WTC11 (cell line): ENCODE measurements at regions not wholly inside any gene's neighbourhood (a gene's known extent, or its start where the extent isn't known, plus 50 kb on each side); places are given as distances from the start of the nearest gene placed in this dataset.

ENCODE experiments used
- ATAC-seq: fragments of 200-7000 bp; cut with Tn5 transposase; 2 replicates; pipeline ENCODE4 v1.10.0; 2021; ENCODE audit warnings: mild to moderate bottlenecking, moderate library complexity
- CTCF ChIA-PET: fragments of 300-600 bp; sonication (Branson Sonifier 250); formaldehyde crosslinking; loops from one replicate; lab custom pipeline; 2021; ENCODE audit warnings: antibody characterized with exemption; lab: Charles Lee
- POLR2A ChIA-PET: fragments of 350-600 bp; sonication (Branson Sonifier 250); formaldehyde crosslinking; loops from one replicate; lab custom pipeline; 2021; ENCODE audit warnings: antibody characterized with exemption; lab: Charles Lee
- DNase-seq: peaks from one replicate; pipeline ENCODE4 v3.0.0; 2021; ENCODE audit warnings: low spot score
- H3K27ac Mint-ChIP-seq: 2 replicates; pipeline ENCODE4 v1.8.0; 2021; ENCODE audit warnings: mixed read lengths
- H3K27me3 Mint-ChIP-seq: 2 replicates; pipeline ENCODE4 v1.8.0; 2021; ENCODE audit warnings: low read depth, mild to moderate bottlenecking, moderate library complexity, mixed read lengths
- H3K36me3 Mint-ChIP-seq: 2 replicates; pipeline ENCODE4 v1.8.0; 2021; ENCODE audit warnings: mixed read lengths
- H3K4me1 Mint-ChIP-seq: 2 replicates; pipeline ENCODE4 v1.8.0; 2022; ENCODE audit warnings: mixed read lengths
- H3K4me3 Mint-ChIP-seq: 2 replicates; pipeline ENCODE4 v1.8.0; 2021; ENCODE audit warnings: mild to moderate bottlenecking, moderate library complexity, mixed read lengths
- H3K9me3 Mint-ChIP-seq: 2 replicates; pipeline ENCODE4 v1.8.0; 2021; ENCODE audit warnings: mixed read lengths
- ATF1 ChIP-seq: sonication (generic); formaldehyde crosslinking; IDR thresholded peaks from 2 replicates; pipeline ENCODE4 v1.8.1; 2023; ENCODE audit warnings: mild to moderate bottlenecking, moderate library complexity, missing genetic modification reagents
- E2F1 ChIP-seq: sonication (generic); formaldehyde crosslinking; IDR thresholded peaks from 2 replicates; pipeline ENCODE4 v1.8.0; 2022; ENCODE audit warnings: mild to moderate bottlenecking, missing genetic modification reagents
- ELF4 ChIP-seq: sonication (generic); formaldehyde crosslinking; IDR thresholded peaks from 2 replicates; pipeline ENCODE4 v1.8.1; 2022; ENCODE audit warnings: low read depth, mild to moderate bottlenecking, moderate library complexity, missing genetic modification reagents
- FOXK1 ChIP-seq: sonication (generic); formaldehyde crosslinking; IDR thresholded peaks from 2 replicates; pipeline ENCODE4 v1.8.0; 2022; ENCODE audit warnings: mild to moderate bottlenecking, moderate library complexity, missing genetic modification reagents
- GTF2I ChIP-seq: fragments of 250-450 bp; sonication (Bioruptor Pico); conservative IDR thresholded peaks from 2 replicates; pipeline ENCODE4 v1.4.0; 2021; ENCODE audit warnings: mild to moderate bottlenecking
- HMGA2 ChIP-seq: fragments of 250-450 bp; sonication (Bioruptor Pico); IDR thresholded peaks from 2 replicates; pipeline ENCODE4 v1.4.0; 2021; ENCODE audit warnings: mild to moderate bottlenecking, moderate library complexity
- KAT7 ChIP-seq: sonication (generic); formaldehyde crosslinking; IDR thresholded peaks from 2 replicates; pipeline ENCODE4 v1.8.1; 2023; ENCODE audit warnings: missing genetic modification reagents, mild to moderate bottlenecking, borderline replicate concordance
- ZNF532 ChIP-seq: fragments of 250-450 bp; sonication (Bioruptor Pico); IDR thresholded peaks from 2 replicates; pipeline ENCODE4 v1.9.0; 2021; ENCODE audit warnings: mild to moderate bottlenecking, borderline replicate concordance
- TF ChIP-seq, protein P1 (sequence below): sonication (generic); formaldehyde crosslinking; IDR thresholded peaks from 2 replicates; pipeline ENCODE4 v1.8.1; 2022; ENCODE audit warnings: mild to moderate bottlenecking, missing genetic modification reagents, moderate library complexity, borderline replicate concordance
- TF ChIP-seq, protein P2 (sequence below): sonication (generic); formaldehyde crosslinking; IDR thresholded peaks from 2 replicates; pipeline ENCODE4 v1.8.0; 2022; ENCODE audit warnings: mild to moderate bottlenecking, missing genetic modification reagents
- TF ChIP-seq, protein P3 (sequence below): sonication (generic); formaldehyde crosslinking; IDR thresholded peaks from 2 replicates; pipeline ENCODE4 v1.8.1; 2023; ENCODE audit warnings: mild to moderate bottlenecking, missing genetic modification reagents, moderate library complexity
- TF ChIP-seq, protein P4 (sequence below): sonication (generic); formaldehyde crosslinking; IDR thresholded peaks from 2 replicates; pipeline ENCODE4 v1.8.1; 2023; ENCODE audit warnings: mild to moderate bottlenecking, missing genetic modification reagents
- TF ChIP-seq, protein P5 (sequence below): sonication (generic); formaldehyde crosslinking; IDR thresholded peaks from 2 replicates; pipeline ENCODE4 v1.8.0; 2022; ENCODE audit warnings: mild to moderate bottlenecking, missing genetic modification reagents
- TF ChIP-seq, protein P6 (sequence below): sonication (generic); formaldehyde crosslinking; IDR thresholded peaks from 2 replicates; pipeline ENCODE4 v1.8.1; 2023; ENCODE audit warnings: mild to moderate bottlenecking, missing genetic modification reagents
- TF ChIP-seq, protein P7 (sequence below): fragments of 250-450 bp; sonication (Bioruptor Pico); IDR thresholded peaks from 2 replicates; pipeline ENCODE4 v1.9.0; 2021; ENCODE audit warnings: moderate library complexity, mild to moderate bottlenecking, inconsistent platforms, borderline replicate concordance

DNA sequence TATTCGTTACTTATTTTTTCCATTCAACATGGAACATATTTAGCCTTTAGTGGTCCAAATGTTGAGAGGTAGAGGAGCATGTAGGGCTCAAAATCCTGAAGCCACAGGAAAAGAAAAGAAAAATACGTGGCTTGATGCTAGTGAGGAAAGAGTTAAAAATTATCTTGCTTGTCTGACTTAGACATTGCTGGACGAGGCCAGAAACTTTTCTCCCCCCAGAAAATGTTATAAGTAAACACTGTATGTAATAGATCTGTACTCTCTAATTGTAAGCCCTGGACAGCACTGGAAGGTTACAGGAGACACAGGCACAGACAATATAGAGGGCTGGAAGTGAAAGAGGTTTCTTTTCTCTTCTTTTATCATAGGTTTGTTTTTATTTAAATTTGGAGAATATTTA lies 165.6 kb downstream of the ZFP64 start (continued):
- TF ChIP-seq, protein P1, sequence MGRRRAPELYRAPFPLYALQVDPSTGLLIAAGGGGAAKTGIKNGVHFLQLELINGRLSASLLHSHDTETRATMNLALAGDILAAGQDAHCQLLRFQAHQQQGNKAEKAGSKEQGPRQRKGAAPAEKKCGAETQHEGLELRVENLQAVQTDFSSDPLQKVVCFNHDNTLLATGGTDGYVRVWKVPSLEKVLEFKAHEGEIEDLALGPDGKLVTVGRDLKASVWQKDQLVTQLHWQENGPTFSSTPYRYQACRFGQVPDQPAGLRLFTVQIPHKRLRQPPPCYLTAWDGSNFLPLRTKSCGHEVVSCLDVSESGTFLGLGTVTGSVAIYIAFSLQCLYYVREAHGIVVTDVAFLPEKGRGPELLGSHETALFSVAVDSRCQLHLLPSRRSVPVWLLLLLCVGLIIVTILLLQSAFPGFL (CRISPR knock-in tag): no peak

DNA sequence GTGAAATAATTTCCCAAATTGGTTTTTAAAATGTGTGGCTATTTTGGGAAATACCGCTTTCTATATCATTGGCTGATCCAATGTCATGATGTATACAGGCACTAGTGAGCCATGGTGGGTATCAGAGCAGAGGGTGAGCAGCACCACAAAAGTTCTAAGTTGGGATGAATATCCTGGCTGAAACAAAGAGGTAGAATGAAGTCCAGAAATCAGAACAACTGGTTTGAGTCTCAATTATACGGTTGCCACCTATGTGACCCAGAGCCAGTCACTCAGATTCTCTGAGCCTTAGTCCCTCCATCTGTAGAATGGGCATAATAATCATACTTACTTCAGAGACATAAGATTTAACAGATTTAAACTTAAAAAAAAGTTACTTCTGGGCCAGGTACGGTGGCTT lies 172.3 kb downstream of the ZFP64 start:
- ChIA-PET POLR2A (no interaction called here), CTCF (no interaction called here)
- Mint-ChIP-seq H3K9me3 (no peaks in the 10 kb centered on the region), H3K27me3 (no peaks in the 10 kb centered on the region), H3K36me3 (no peaks in the 10 kb centered on the region), H3K4me3 (no peak overlapping the region), H3K27ac (no peak overlapping the region), H3K4me1 (peaks cover 12% of the 10 kb centered on the region)
- TF ChIP-seq GTF2I (CRISPR knock-in tag): peak; percentile 70; the same call in 1 of the 2 replicates
- TF ChIP-seq, protein P2, sequence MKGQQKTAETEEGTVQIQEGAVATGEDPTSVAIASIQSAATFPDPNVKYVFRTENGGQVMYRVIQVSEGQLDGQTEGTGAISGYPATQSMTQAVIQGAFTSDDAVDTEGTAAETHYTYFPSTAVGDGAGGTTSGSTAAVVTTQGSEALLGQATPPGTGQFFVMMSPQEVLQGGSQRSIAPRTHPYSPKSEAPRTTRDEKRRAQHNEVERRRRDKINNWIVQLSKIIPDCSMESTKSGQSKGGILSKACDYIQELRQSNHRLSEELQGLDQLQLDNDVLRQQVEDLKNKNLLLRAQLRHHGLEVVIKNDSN (CRISPR knock-in tag): no peak
- TF ChIP-seq E2F1 (CRISPR knock-in tag): no peak
- no peak for TF ChIP-seq KAT7 (CRISPR knock-in tag)
- DNase-seq (no peak), ATAC-seq (no peak)

- DNase-seq (no peak), ATAC-seq (no peak)
- Mint-ChIP-seq H3K4me3 (no peak overlapping the region), H3K27ac (no peak overlapping the region), H3K4me1 (peaks cover 16% of the 10 kb centered on the region), H3K9me3 (no peaks in the 10 kb centered on the region), H3K27me3 (no peaks in the 10 kb centered on the region), H3K36me3 (no peaks in the 10 kb centered on the region)
- CTCF ChIA-PET: no interaction called here
- POLR2A ChIA-PET: no interaction called here
- TF ChIP-seq, protein P3, sequence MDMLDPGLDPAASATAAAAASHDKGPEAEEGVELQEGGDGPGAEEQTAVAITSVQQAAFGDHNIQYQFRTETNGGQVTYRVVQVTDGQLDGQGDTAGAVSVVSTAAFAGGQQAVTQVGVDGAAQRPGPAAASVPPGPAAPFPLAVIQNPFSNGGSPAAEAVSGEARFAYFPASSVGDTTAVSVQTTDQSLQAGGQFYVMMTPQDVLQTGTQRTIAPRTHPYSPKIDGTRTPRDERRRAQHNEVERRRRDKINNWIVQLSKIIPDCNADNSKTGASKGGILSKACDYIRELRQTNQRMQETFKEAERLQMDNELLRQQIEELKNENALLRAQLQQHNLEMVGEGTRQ (CRISPR knock-in tag): no peak
- TF ChIP-seq, protein P4, sequence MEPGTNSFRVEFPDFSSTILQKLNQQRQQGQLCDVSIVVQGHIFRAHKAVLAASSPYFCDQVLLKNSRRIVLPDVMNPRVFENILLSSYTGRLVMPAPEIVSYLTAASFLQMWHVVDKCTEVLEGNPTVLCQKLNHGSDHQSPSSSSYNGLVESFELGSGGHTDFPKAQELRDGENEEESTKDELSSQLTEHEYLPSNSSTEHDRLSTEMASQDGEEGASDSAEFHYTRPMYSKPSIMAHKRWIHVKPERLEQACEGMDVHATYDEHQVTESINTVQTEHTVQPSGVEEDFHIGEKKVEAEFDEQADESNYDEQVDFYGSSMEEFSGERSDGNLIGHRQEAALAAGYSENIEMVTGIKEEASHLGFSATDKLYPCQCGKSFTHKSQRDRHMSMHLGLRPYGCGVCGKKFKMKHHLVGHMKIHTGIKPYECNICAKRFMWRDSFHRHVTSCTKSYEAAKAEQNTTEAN (CRISPR knock-in tag): no peak
- TF ChIP-seq HMGA2 (CRISPR knock-in tag) (no peak), ATF1 (CRISPR knock-in tag) (no peak), FOXK1 (CRISPR knock-in tag) (no peak), ZNF532 (CRISPR knock-in tag) (no peak), ELF4 (CRISPR knock-in tag) (no peak)
- TF ChIP-seq, protein P5, sequence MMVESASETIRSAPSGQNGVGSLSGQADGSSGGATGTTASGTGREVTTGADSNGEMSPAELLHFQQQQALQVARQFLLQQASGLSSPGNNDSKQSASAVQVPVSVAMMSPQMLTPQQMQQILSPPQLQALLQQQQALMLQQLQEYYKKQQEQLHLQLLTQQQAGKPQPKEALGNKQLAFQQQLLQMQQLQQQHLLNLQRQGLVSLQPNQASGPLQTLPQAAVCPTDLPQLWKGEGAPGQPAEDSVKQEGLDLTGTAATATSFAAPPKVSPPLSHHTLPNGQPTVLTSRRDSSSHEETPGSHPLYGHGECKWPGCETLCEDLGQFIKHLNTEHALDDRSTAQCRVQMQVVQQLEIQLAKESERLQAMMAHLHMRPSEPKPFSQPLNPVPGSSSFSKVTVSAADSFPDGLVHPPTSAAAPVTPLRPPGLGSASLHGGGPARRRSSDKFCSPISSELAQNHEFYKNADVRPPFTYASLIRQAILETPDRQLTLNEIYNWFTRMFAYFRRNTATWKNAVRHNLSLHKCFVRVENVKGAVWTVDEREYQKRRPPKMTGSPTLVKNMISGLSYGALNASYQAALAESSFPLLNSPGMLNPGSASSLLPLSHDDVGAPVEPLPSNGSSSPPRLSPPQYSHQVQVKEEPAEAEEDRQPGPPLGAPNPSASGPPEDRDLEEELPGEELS (CRISPR knock-in tag): no peak
- TF ChIP-seq, protein P6, sequence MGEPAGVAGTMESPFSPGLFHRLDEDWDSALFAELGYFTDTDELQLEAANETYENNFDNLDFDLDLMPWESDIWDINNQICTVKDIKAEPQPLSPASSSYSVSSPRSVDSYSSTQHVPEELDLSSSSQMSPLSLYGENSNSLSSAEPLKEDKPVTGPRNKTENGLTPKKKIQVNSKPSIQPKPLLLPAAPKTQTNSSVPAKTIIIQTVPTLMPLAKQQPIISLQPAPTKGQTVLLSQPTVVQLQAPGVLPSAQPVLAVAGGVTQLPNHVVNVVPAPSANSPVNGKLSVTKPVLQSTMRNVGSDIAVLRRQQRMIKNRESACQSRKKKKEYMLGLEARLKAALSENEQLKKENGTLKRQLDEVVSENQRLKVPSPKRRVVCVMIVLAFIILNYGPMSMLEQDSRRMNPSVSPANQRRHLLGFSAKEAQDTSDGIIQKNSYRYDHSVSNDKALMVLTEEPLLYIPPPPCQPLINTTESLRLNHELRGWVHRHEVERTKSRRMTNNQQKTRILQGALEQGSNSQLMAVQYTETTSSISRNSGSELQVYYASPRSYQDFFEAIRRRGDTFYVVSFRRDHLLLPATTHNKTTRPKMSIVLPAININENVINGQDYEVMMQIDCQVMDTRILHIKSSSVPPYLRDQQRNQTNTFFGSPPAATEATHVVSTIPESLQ (CRISPR knock-in tag): no peak
- TF ChIP-seq, protein P7, sequence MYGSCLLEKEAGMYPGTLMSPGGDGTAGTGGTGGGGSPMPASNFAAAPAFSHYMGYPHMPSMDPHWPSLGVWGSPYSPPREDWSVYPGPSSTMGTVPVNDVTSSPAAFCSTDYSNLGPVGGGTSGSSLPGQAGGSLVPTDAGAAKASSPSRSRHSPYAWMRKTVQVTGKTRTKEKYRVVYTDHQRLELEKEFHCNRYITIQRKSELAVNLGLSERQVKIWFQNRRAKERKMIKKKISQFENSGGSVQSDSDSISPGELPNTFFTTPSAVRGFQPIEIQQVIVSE (CRISPR knock-in tag): no peak
- TF ChIP-seq, protein P1 (CRISPR knock-in tag): no peak
Measured at GRCh38 chr20:52017669-52018317, 173.8 kb downstream of the ZFP64 start.
